GM12891 (cell line): ENCODE measurements at regions not wholly inside any gene's neighbourhood (a gene's known extent, or its start where the extent isn't known, plus 50 kb on each side); places are given as distances from the start of the nearest gene placed in this dataset.
"Not testable (repeated sequence)": the region's sequence is repeated elsewhere in the genome, so short reads cannot be mapped to it uniquely, and the experiment has no call there.

Source experiments
- DNase-seq: peaks from one replicate; pipeline ENCODE4 v3.0.0; 2011; ENCODE audit warnings: low spot score; ENCODE audit not compliant: insufficient read length
- FAIRE-seq: peaks from 2 replicates; lab custom pipeline; 2011; peaks lifted over from hg19 to GRCh38; lab: Jason Lieb, UNC
- PAX5 ChIP-seq: IDR thresholded peaks from 2 replicates; pipeline ENCODE4 v1.6.1; 2011; ENCODE audit warnings: low read length, moderate library complexity, mild to moderate bottlenecking; ENCODE audit not compliant: insufficient read depth, severe bottlenecking
- POLR2A ChIP-seq: IDR thresholded peaks from 2 replicates; pipeline ENCODE4 v1.6.1; 2011; ENCODE audit warnings: low read depth, low read length, control low read depth
- POLR2AphosphoS5 ChIP-seq: IDR thresholded peaks from 2 replicates; pipeline ENCODE4 v1.6.1; 2011; ENCODE audit warnings: low read depth, low read length, control low read depth
- POU2F2 ChIP-seq: IDR thresholded peaks from 2 replicates; pipeline ENCODE4 v1.6.1; 2011; ENCODE audit warnings: low read depth, mild to moderate bottlenecking, control low read depth, low read length, moderate library complexity
- SPI1 ChIP-seq: IDR thresholded peaks from 2 replicates; pipeline ENCODE4 v1.6.1; 2011; ENCODE audit warnings: low read depth, low read length, control low read depth
- TAF1 ChIP-seq: IDR thresholded peaks from 2 replicates; pipeline ENCODE4 v1.6.1; 2011; ENCODE audit warnings: low read depth, low read length, control low read depth

GRCh38 chr13:109702030-109702597 is 84.3 kb downstream of the IRS2 start:
- FAIRE-seq, DNase-seq: not testable (repeated sequence)

GRCh38 chr13:109700176-109700575 is 86.2 kb downstream of the IRS2 start:
- TF ChIP-seq POU2F2 (no peak), POLR2AphosphoS5 (no peak), SPI1 (no peak)
- FAIRE-seq = no peak

GRCh38 chr13:109699628-109700071 is 86.7 kb downstream of the IRS2 start:
- FAIRE-seq (no peak), DNase-seq (no peak)
- TF ChIP-seq POLR2A (no peak), POLR2AphosphoS5 (no peak), SPI1 (no peak), PAX5 (no peak), POU2F2 (no peak)

More at GRCh38 chr13:109700176-109700575, 86.2 kb downstream of the IRS2 start:
- DNase-seq = no peak

DNA sequence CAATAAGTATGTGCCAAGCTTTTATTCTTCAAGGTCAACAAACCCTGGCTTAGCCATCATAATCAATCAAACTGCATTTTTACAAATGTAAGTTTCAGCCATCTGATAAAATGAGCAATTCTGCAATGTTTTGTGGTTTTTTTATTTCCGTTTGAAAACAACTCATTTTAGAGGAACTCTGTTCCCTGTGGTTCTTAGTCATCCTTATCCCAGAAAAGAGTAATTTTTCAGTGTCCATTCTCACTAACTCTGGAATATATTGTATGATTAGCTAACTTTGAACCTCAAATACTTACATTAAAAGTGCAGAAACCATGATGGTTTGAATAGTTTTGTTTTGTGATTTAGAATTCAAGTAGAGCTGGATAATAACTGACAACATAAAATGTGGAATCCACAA is 87.6 kb downstream of the IRS2 start:
- no peak for FAIRE-seq
- no peak for TF ChIP-seq TAF1
- TF ChIP-seq PAX5 = no peak
- TF ChIP-seq SPI1 = no peak
- no peak for TF ChIP-seq POLR2AphosphoS5
- TF ChIP-seq POLR2A = no peak
- TF ChIP-seq POU2F2 = no peak
- DNase-seq = no peak

DNA sequence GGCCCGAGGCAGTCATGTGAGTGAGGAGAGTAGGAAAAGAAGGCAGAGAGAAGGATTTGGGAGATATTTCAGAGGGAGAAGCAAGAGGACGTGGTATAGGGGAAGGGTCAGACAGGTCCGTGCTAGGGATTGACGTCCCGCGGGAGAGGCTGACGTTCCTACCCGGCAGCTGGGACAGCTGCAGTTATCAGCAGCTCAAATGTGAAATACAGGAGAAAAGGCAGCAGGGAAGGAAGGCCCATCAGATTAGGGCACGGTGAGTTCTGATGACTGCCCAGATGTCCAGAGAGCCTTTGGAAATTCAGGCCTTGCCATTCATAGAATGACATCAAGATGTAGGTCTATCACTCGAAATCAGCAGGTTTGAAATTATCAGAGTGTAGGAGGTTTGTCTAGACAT is 88.4 kb downstream of the IRS2 start:
- TF ChIP-seq PAX5 (no peak), SPI1 (no peak), POLR2AphosphoS5 (no peak), POU2F2 (no peak), TAF1 (no peak), POLR2A (no peak)
- FAIRE-seq = no peak
- DNase-seq = no peak

GRCh38 chr13:109695402-109696190 is 90.8 kb downstream of the IRS2 start:
- DNase-seq = no peak
- FAIRE-seq = no peak
- no peak for TF ChIP-seq TAF1
- no peak for TF ChIP-seq PAX5
- no peak for TF ChIP-seq POLR2AphosphoS5
- TF ChIP-seq POLR2A = no peak
- no peak for TF ChIP-seq POU2F2
- no peak for TF ChIP-seq SPI1

- TF ChIP-seq POLR2AphosphoS5 (no peak), POLR2A (no peak), PAX5 (no peak), POU2F2 (no peak), TAF1 (no peak), SPI1 (no peak)
- DNase-seq (no peak), FAIRE-seq (no peak)
These were observed 91.4 kb downstream of the IRS2 start for GRCh38 chr13:109694972-109695371.

DNA sequence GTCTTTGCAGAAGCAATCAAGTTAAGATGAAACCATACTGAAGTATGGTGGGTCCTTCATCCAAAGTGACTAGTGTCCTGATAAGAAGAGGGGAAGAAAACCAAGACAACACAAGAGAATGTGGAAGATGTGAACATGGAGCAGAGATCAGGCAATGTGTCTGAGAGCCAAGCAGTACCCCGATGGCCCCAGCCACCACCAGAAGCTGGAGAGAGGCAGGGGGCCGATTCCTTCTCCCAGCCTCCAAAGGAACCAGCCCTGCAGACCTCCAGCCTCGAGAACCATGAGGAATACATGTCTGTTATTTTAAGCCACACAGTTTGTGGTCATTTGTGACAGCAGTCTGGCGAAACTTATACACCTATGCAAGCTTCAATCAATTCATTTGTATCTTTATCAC is 93.2 kb downstream of the IRS2 start:
- FAIRE-seq = no peak

DNA sequence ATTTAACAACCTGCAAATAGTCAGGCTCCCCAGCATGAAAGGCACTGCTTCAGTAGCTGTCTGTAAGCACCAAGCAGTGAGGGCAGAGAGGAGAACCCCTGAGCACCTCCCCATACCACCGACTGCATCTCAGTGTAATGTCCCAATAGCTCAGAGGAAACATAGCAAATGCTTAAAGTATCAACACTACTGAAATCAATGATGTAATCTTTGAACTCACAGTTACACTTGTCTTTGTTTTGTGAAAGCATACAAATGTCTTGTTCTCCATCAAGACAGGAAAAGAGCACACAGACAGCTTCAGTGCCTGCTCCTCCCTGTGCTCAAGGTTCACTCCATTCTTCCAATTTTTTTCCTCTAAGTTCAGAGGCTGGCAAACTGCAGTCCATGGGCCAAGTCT is 94.7 kb downstream of the IRS2 start:
- DNase-seq = no peak
- TF ChIP-seq PAX5 = no peak
- TF ChIP-seq POU2F2 = no peak
- no peak for TF ChIP-seq POLR2A
- TF ChIP-seq TAF1 = no peak
- no peak for TF ChIP-seq POLR2AphosphoS5
- no peak for FAIRE-seq

More for the DNA sequence above, 93.2 kb downstream of the IRS2 start:
- no peak for TF ChIP-seq TAF1
- TF ChIP-seq POU2F2 = no peak
- no peak for TF ChIP-seq POLR2AphosphoS5
- no peak for TF ChIP-seq POLR2A
- no peak for TF ChIP-seq PAX5
- TF ChIP-seq SPI1 = no peak
- DNase-seq = no peak

DNA sequence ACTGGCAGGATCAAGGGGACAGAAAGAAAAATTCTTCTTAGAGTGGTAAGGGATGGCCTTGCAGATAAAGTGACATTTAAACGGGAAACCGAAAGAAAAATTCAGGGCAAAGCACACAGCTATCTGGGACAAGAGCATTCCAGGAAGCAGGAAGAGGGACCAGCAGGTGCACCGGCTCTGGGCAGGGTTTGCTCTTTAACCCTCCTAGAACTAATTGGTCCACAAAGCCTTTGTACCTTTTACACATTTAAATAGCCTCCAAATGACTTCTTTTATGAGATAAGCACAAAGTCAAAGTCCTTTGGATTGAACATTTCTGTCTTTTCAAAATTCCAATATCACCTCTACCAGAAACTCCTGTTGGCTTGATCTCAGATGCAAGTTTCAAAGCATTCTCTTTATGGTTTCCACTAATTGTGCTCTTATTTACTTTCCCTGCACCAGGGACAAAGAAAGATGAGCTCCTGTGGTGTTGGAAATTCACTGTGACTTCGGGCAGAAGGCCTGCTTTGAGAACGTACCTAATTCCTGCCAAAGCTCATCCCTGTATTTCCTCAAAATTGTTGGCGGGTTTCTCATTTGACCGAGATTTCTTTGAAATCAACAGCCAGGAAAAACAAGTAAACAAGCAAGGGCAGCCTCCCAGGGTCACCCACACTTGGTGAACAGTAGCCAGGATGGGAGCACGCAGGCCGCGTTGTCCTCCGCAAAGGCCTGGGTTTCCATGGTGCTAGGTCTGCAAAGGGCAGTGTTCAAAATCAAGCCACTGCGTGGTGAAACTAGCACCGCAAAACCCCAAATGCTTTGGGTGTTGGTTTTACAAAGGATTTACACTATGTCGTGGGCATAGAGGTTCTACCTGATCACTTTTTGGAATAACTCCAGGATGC is 98.6 kb downstream of the IRS2 start:
- TF ChIP-seq TAF1 (no peak), SPI1 (no peak)
- FAIRE-seq (no peak), DNase-seq (no peak)
